Heart left ventricle (tissue), 16 donors: ENCODE measurements at regions not wholly inside any gene's neighbourhood (a gene's known extent, or its start where the extent isn't known, plus 50 kb on each side); places are given as distances from the start of the nearest gene placed in this dataset.

Source experiments
- ATAC-seq, 4 donors: fragments of 200-7000 bp; cut with Tn5 transposase; one replicate each; pipeline ENCODE4 v1.9.1; 2020 to 2022; ENCODE audit warnings: moderate library complexity in 4 of 4, mild to moderate bottlenecking in 3 of 4, moderate number of reproducible peaks in 1 of 4
- DNase-seq, 5 donors: peaks; one replicate each; pipeline ENCODE4 v3.0.0-alpha.2; 2020
- H3K27ac ChIP-seq, 12 donors: fragments of 200-600 bp; sonication (generic) in 4 of 12; one replicate each; pipeline versions ENCODE4 v1.5.0 to v1.8.0; 2016 to 2022; ENCODE audit warnings: mild to moderate bottlenecking in 2 of 12
- H3K27me3 ChIP-seq, 9 donors: fragments of 200-600 bp; sonication (generic) in 2 of 9; one replicate each; pipeline versions ENCODE4 v1.5.1 to v1.8.0; 2016 to 2022; ENCODE audit warnings: mild to moderate bottlenecking in 3 of 9
- H3K36me3 ChIP-seq, 9 donors: fragments of 200-600 bp; sonication (generic) in 2 of 9; one replicate each; pipeline versions ENCODE4 v1.5.0 to v1.8.0; 2018 to 2022; ENCODE audit warnings: mild to moderate bottlenecking in 2 of 9
- H3K4me1 ChIP-seq, 12 donors: fragments of 200-600 bp; sonication (generic) in 4 of 12; one replicate each; pipeline versions ENCODE4 v1.5.0 to v1.8.0; 2016 to 2022; ENCODE audit warnings: mild to moderate bottlenecking in 3 of 12
- H3K4me3 ChIP-seq, 12 donors: fragments of 200-600 bp; sonication (generic) in 4 of 12; one replicate each; pipeline versions ENCODE4 v1.5.0 to v1.8.0; 2017 to 2022; ENCODE audit warnings: mild to moderate bottlenecking in 9 of 12, moderate library complexity in 4 of 12
- H3K9me3 ChIP-seq, 12 donors: fragments of 200-600 bp; sonication (generic) in 4 of 12; one replicate each; pipeline versions ENCODE4 v1.5.0 to v1.8.0; 2016 to 2022; ENCODE audit warnings: mild to moderate bottlenecking in 1 of 12
- POLR2A ChIP-seq, 2 donors: fragments of 450-650 bp; IDR thresholded peaks; one replicate each; pipeline ENCODE4 v1.6.1; 2017; ENCODE audit warnings: antibody characterized with exemption in 2 of 2, mild to moderate bottlenecking in 2 of 2, moderate library complexity in 2 of 2
- WGBS, 4 donors: extraction: QIAGEN DNeasy Blood & Tissue Kit in 2 of 4; methylation state at CpG; one replicate each; pipeline versions ENCODE4 v1.1.5 to v1.1.7; 2013 to 2018; 5-methylcytosine and 5-hydroxymethylcytosine counted together
- intact Hi-C, 10 donors: fragments of 100-400 bp; cut with DNase I; formaldehyde crosslinking; loops; one replicate each; pipeline versions ENCODE4 v1.11.1 to v1.14.2; 2022
- TF ChIP-seq, protein P1 (sequence below), 12 donors: fragments of 200-600 bp; sonication (generic) in 4 of 12; IDR thresholded peaks; one replicate each; pipeline versions ENCODE4 v1.5.0 to v1.8.0; 2018 to 2022; ENCODE audit warnings: antibody characterized with exemption in 12 of 12, mild to moderate bottlenecking in 5 of 12
- donor health status: ischemic (EF 13 %, LVEDD 7.1; RV severe dilation, severe dysfunction).
- donor health status: healthy with polysubstance abuse.
- donor health status: DM: no; HTN: yes; CAD: no.
- donor health status: DM: no; HTN: no; CAD: no.
- donor health status: ischemic (EF 25% LVEDD 6.9; RV normal size, moderate dysfunction).
- donor health status: ischemic (EF 25% LVEDD 5.7; RV mildly dilated, moderate dysfunction).
- donor health status: healthy.
- donor health status: DM: yes; HTN: yes; CAD: no.
- donor health status: ischemic (EF 35%, LVEDD 5.7; RV mildly dilated, moderate dysfunction).
- donor health status: nonischemic (EF 11% LVEDD 7.7; RV severe dilation, severe dysfunction).
- donor health status: DM: yes; HTN: yes; CAD: no.
- donor health status: PGD.
- donor health status: ischemic (EF 29% LVEDD 5.4; RV normal size, mild dysfunction).
- donor health status: nonischemic (EF 23%, LVEDD 6.1; RV moderate dilation, normal function).

DNA sequence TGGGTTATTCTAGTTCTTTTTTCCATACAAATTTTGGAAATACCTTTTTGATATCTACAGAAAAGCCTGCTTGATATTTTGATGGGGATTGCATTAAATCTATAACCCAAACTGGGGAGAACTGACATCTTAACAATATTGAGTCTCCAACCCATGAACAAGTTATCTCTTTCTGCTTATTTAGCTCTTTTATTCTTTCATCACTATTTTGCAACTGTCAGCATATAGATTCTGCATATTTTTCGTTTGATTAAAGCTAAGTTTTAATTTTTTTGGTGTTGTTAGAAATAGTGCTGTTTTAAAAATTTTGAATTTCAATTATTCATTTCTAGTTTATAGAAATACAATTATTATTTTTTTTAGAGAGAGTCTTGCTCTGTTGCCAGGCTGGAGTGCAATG lies 97.9 kb downstream of the EMX2 start:
- ATAC-seq (no peak), DNase-seq (no peak)
- peaks cover 0 to 7% (median 0%) of the 10 kb centered on the region in 9 donors for H3K27me3 ChIP-seq
- intact Hi-C loops = no loop called here
- H3K27ac ChIP-seq = no peak overlapping the region
- H3K4me3 ChIP-seq = no peak overlapping the region
- no peaks in the 10 kb centered on the region for H3K9me3 ChIP-seq
- H3K36me3 ChIP-seq = no peaks in the 10 kb centered on the region
- no peaks in the 10 kb centered on the region for H3K4me1 ChIP-seq
- WGBS, 4 donors = 25 to 46% (median 32%) methylated on average over 1 of the region's 1 CpG
- TF ChIP-seq, protein P1, sequence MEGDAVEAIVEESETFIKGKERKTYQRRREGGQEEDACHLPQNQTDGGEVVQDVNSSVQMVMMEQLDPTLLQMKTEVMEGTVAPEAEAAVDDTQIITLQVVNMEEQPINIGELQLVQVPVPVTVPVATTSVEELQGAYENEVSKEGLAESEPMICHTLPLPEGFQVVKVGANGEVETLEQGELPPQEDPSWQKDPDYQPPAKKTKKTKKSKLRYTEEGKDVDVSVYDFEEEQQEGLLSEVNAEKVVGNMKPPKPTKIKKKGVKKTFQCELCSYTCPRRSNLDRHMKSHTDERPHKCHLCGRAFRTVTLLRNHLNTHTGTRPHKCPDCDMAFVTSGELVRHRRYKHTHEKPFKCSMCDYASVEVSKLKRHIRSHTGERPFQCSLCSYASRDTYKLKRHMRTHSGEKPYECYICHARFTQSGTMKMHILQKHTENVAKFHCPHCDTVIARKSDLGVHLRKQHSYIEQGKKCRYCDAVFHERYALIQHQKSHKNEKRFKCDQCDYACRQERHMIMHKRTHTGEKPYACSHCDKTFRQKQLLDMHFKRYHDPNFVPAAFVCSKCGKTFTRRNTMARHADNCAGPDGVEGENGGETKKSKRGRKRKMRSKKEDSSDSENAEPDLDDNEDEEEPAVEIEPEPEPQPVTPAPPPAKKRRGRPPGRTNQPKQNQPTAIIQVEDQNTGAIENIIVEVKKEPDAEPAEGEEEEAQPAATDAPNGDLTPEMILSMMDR (IDR thresholded peaks at IDR 0.05) = no peak
- TF ChIP-seq POLR2A (IDR thresholded peaks at IDR 0.05) = no peak

DNA sequence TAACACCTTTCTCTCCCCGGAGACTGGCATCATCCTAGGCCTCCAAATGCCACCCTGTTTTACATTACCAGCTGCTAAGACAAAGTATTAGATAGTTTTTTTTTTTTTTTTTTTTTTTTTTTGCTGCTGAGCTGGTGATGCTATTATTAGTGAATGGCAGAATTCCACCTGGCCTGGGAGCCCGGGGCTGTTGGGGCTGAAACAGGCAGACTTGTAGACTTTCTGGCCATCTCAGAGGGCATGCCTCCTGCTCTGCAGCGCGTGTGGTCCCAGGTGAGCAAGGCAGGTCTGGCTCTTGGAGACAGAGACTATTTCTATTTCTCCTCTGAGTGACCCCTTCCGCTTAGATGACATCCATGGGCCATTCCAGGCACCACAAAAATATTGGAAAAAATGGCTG lies 104.2 kb downstream of the EMX2 start:
- TF ChIP-seq, protein P1 (IDR thresholded peaks at IDR 0.05) = no peak
- no peaks in the 10 kb centered on the region for H3K4me1 ChIP-seq
- no peaks in the 10 kb centered on the region for H3K36me3 ChIP-seq
- H3K9me3 ChIP-seq = peaks cover 0 to 14% (median 0%) of the 10 kb centered on the region in 12 donors
- H3K27ac ChIP-seq = no peak overlapping the region
- peaks cover 0 to 7% (median 0%) of the 10 kb centered on the region in 9 donors for H3K27me3 ChIP-seq
- DNase-seq = no peak
- ATAC-seq = no peak
- intact Hi-C loops = no loop called here
- 76 to 84% (median 78%) methylated on average over 5 of the region's 5 CpGs for WGBS, 4 donors
- no peak overlapping the region for H3K4me3 ChIP-seq

GRCh38 chr10:117647306-117647705 lies 104.8 kb downstream of the EMX2 start:
- H3K27me3 ChIP-seq = peaks cover 0 to 7% (median 0%) of the 10 kb centered on the region in 9 donors
- H3K4me3 ChIP-seq = no peak overlapping the region
- DNase-seq (no peak), ATAC-seq (no peak)
- H3K27ac ChIP-seq = no peak overlapping the region
- no peak for TF ChIP-seq POLR2A (IDR thresholded peaks at IDR 0.05)
- TF ChIP-seq, protein P1 (IDR thresholded peaks at IDR 0.05) = no peak
- peaks cover 0 to 14% (median 0%) of the 10 kb centered on the region in 12 donors for H3K9me3 ChIP-seq
- intact Hi-C loops = no loop called here
- H3K4me1 ChIP-seq = no peaks in the 10 kb centered on the region
- H3K36me3 ChIP-seq = no peaks in the 10 kb centered on the region
- WGBS, 4 donors = 52 to 64% (median 54%) methylated on average over 6 of the region's 6 CpGs

DNA sequence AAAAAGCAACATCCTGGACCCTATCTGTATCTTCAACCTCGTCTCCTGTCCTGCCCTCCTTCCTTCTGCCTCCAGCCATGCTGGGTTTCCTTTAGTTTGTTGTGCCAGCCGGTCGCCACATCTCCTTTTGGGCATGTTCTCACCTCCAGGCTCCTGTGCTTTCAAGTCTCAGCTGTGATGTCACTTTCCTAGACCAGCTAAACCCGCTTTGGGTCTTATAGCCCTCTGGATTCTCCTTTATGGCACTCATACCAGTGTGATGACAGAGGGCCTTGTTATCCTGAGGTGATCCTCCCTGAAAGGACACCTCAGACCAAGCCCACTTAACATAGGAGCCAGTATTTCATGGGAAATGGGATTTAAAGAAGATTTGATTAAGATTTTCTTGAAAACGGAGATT lies 108.6 kb downstream of the EMX2 start:
- Histone ChIP-seq H3K4me1 (no peaks in the 10 kb centered on the region), H3K27me3 (no peaks in the 10 kb centered on the region), H3K27ac (no peak overlapping the region), H3K36me3 (no peaks in the 10 kb centered on the region), H3K4me3 (no peak overlapping the region), H3K9me3 (peaks cover 0 to 40% (median 6%) of the 10 kb centered on the region in 12 donors)
- no peak for DNase-seq
- WGBS, 4 donors = 69 to 79% (median 76%) methylated on average over 5 of the region's 5 CpGs
- intact Hi-C loops = no loop called here
- ATAC-seq = no peak
- TF ChIP-seq, protein P1 (IDR thresholded peaks at IDR 0.05) = no peak
- no peak for TF ChIP-seq POLR2A (IDR thresholded peaks at IDR 0.05)
